ENCODE measurements at regions not wholly inside any gene's neighbourhood (a gene's known extent, or its start where the extent isn't known, plus 50 kb on each side); places are given as distances from the start of the nearest gene placed in this dataset.

- TF ChIP-seq POLR2A (IDR thresholded peaks at IDR 0.05; ENCODE audit: low read depth), result no peak
- TF ChIP-seq, protein P1, sequence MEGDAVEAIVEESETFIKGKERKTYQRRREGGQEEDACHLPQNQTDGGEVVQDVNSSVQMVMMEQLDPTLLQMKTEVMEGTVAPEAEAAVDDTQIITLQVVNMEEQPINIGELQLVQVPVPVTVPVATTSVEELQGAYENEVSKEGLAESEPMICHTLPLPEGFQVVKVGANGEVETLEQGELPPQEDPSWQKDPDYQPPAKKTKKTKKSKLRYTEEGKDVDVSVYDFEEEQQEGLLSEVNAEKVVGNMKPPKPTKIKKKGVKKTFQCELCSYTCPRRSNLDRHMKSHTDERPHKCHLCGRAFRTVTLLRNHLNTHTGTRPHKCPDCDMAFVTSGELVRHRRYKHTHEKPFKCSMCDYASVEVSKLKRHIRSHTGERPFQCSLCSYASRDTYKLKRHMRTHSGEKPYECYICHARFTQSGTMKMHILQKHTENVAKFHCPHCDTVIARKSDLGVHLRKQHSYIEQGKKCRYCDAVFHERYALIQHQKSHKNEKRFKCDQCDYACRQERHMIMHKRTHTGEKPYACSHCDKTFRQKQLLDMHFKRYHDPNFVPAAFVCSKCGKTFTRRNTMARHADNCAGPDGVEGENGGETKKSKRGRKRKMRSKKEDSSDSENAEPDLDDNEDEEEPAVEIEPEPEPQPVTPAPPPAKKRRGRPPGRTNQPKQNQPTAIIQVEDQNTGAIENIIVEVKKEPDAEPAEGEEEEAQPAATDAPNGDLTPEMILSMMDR (IDR thresholded peaks at IDR 0.05), result no peak
- no peak for TF ChIP-seq POLR2AphosphoS5 (IDR thresholded peaks at IDR 0.05)
Measured at GRCh38 chrX:22859642-22860041, 140.1 kb upstream of the DDX53 start.

Data from esophagus muscularis mucosa (tissue), 3 donors.